GM21381 (cell line): ENCODE measurements at regions not wholly inside any gene's neighbourhood (a gene's known extent, or its start where the extent isn't known, plus 50 kb on each side); places are given as distances from the start of the nearest gene placed in this dataset.

Experiments used
- ATAC-seq: cut with Tn5 transposase; IDR thresholded peaks from one replicate; pipeline ENCODE4 v1.9.1; 2021; ENCODE audit warnings: mild to moderate bottlenecking, moderate library complexity; ENCODE audit not compliant: unreplicated experiment

- ATAC-seq, result no peak
These were observed 752.2 kb downstream of the DCDC2C start for GRCh38 chr2:4455486-4456155.

- no peak for ATAC-seq
These were observed 761.4 kb downstream of the DCDC2C start for GRCh38 chr2:4464634-4465266.

GRCh38 chr2:4465671-4466070 is 762.3 kb downstream of the DCDC2C start:
- no peak for ATAC-seq

GRCh38 chr2:4475618-4476017 is 772.2 kb downstream of the DCDC2C start:
- no peak for ATAC-seq

GRCh38 chr2:4483050-4483449 is 779.7 kb downstream of the DCDC2C start:
- ATAC-seq, result no peak

- no peak for ATAC-seq
These were observed 783.6 kb downstream of the DCDC2C start for GRCh38 chr2:4486971-4487370.

- ATAC-seq, result no peak
These were observed 796.1 kb downstream of the DCDC2C start for GRCh38 chr2:4499316-4500030.

GRCh38 chr2:4501525-4501924 is 798.1 kb downstream of the DCDC2C start:
- no peak for ATAC-seq

GRCh38 chr2:4502230-4502843 is 799.0 kb downstream of the DCDC2C start:
- ATAC-seq, result no peak

- ATAC-seq, result no peak
These were observed 804.3 kb downstream of the DCDC2C start for GRCh38 chr2:4507661-4508060.

- ATAC-seq, result no peak
These were observed 812.7 kb downstream of the DCDC2C start for GRCh38 chr2:4515871-4516761.

GRCh38 chr2:4518596-4518995 is 815.2 kb downstream of the DCDC2C start:
- no peak for ATAC-seq

GRCh38 chr2:4522498-4523421 is 819.4 kb downstream of the DCDC2C start:
- no peak for ATAC-seq

- no peak for ATAC-seq
These were observed 824.0 kb downstream of the DCDC2C start for GRCh38 chr2:4527416-4527815.

GRCh38 chr2:4528246-4528645 is 824.9 kb downstream of the DCDC2C start:
- no peak for ATAC-seq

- ATAC-seq, result no peak
These were observed 825.4 kb downstream of the DCDC2C start for GRCh38 chr2:4528773-4529172.

GRCh38 chr2:4529738-4530137 is 826.4 kb downstream of the DCDC2C start:
- no peak for ATAC-seq

- ATAC-seq, result no peak
These were observed 826.9 kb downstream of the DCDC2C start for GRCh38 chr2:4530231-4530630.

- ATAC-seq, result no peak
These were observed 830.4 kb downstream of the DCDC2C start for GRCh38 chr2:4533806-4534205.

GRCh38 chr2:4539121-4539520 is 835.7 kb downstream of the DCDC2C start:
- ATAC-seq, result no peak
